CD1c-positive myeloid dendritic cell (primary cell): ENCODE measurements at regions not wholly inside any gene's neighbourhood (a gene's known extent, or its start where the extent isn't known, plus 50 kb on each side); places are given as distances from the start of the nearest gene placed in this dataset.
"Not testable (repeated sequence)": the region's sequence is repeated elsewhere in the genome, so short reads cannot be mapped to it uniquely, and the experiment has no call there.

Experiments used
- DNase-seq: peaks from one replicate; pipeline ENCODE4 v3.0.0-alpha.2; 2016; ENCODE audit errors: extremely low spot score

DNA sequence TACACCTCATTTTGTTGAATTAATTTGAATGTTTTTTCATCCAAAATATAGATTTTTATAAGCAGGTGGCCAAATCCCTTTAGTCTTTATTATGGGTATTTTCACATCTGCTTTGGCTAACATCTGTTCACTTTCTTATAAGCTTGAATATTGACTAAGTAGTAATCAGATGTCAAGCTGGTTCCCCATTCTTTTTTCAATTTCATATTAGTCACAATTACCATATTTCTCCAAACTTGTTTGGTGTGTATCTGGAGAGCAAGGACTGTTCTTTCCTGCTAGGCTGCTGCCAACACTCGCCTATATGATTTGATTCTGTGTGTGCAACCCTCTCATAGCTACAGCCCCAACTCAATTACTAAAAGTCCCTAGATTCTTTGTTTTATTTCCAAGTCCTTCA, 608.5 kb downstream of the PSAT1 start:
- no peak for DNase-seq

DNA sequence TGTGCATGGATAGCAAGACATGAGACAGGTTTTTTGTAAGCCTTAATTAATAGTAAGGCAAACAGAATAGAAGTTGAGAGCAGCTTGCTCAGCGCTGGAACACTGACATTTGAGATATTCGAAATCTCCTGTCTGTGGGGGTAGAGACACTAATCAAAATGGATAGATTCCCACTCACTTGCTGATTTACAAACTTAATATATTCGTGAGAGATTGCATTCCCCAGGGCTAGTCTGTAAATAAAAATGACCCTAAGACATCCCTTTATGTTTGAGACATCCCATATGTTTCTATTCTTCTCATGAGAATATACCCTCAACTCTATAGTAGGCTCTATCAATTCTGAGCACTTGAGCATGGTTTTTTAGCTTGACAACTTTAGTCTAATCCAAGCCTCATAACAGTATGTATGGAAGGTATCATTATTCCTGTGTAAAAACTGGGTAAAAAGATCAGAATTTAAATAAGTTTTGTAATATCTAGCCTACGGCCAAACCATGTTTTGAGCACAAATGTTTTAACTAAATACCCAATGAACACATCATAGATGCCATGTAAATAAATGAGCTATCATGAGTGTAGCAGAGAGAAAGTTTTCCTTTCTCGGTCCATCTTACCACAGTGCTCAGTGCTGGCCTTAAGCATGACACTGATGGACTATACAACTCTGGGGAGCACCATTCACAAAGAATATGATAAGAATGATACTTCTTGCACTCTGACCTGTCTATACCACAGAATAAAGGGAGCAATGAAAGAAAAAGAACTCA, 609.2 kb downstream of the PSAT1 start:
- DNase-seq: no peak

DNA sequence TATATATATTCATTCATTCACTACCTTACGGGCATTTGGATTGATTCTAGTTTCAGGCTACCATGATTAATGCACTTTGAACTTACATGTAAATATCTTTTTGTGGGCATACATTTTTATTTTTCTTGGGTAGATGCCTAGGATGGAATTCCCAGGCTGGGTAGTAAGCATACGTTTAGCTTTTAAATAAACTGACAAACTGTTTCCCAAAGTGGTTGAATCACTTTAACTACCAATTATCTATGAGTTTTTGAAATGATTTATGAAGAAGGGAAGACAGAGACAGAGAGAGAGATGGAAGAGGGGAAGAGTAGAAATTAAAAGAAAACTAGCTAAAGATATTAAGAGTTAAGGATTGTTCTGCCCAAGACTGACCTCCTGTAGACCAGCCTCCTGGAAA, 612.6 kb downstream of the PSAT1 start:
- no peak for DNase-seq

DNA sequence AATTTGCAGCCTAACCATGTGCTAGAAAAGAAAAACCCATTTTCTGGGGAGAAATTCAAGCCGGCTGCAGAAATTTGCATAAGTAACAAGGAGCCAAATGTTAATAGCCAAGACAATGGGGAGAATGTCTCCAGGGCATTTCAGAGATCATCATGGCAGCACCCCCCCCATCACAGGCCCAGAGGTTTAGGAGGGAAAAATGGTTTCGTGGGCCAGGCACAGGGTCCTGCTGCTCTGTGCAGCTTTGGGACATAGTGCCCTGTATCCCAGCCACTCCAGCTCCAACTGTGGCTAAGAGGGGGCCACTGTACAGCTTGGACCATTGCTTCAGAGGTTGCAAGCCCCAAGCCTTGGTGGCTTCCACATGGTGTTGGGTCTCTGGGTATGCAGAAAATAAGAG, 620.0 kb downstream of the PSAT1 start:
- not testable (repeated sequence) for DNase-seq

DNA sequence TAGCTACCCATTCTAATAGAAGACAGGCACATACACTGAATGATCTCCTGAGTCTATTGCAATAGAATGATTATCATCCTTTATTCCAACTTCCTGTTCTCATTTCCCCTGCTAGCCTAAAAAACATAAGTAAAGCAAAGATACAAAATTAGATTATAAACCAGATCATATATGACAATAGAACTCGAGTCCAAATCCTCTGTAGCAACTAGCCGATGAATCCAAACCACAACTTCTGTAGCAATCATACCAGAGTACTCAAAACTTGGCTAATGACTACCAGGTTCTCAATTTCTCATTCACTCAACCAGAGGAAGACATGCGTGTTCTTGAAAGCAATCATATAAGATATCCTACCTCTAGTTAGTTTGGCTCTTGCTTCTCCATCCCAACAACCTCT, 622.1 kb downstream of the PSAT1 start:
- DNase-seq: no peak

DNA sequence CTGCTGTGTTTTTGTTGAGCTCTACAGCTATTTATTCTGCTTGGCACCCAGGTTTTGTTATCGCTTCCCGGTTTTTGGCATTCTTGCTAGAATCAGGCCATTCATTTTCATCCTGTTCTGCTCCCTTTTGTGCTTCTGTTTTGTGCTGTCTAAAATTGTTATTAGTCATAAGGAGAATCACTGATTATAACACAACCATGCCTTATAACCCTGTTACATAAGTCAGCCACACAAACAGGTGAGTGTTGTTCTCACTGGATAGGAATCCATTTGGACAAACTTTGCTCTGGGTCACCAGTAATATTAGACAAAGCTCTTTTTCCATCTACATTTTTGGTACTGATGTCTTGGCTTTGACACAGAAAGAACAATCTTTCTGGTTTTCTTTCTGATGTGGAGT, 622.8 kb downstream of the PSAT1 start:
- no peak for DNase-seq

DNA sequence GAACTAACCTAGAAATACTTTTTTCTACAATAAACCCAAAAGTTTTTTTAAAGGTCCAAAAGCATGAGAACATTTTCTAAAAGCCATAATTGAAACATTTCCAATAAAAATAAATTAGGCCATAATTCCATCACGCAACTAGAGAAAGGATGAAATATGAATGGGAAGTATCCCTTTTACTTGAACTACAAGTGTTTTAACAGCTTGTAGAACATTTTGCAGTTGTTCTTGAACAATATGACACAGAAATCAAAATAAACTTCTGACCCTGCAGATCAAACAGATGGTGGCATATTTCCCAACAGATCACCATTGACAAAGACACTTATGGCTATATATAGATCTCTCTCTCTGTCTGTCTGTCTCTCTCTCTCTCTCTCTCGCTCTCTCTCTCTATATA, 624.4 kb downstream of the PSAT1 start:
- no peak for DNase-seq

DNA sequence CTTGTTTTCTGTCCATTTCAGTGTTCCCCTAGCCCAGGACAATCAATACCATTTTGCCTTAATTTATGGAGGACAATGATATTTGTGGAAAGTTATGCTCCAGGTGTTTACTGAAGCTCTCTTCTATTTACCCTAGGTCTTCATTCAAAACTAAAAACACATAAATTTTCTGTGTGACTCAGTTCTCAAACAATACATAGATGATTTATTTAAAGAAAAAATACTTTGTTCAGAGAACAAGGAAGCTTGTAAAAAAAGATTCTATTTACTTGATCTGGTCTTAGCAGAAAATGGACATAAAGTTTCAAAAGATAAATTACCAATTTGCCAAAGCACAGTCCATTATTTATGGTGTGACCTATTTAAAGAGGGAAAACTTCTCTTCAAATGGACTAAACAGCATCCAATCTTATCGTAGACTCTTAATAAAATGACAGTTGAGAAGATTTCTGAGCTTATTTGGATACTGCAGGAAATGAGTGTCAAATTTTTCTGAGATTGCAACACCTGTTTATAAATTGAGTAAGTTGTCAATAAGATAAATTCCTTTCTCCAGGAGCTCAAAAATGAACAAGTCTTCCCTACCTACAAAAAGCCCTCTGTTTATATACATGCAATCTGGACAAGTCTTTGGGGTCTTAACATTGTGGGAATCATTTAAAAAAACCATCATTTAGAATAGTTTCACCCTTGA, 627.2 kb downstream of the PSAT1 start:
- DNase-seq: no peak

DNA sequence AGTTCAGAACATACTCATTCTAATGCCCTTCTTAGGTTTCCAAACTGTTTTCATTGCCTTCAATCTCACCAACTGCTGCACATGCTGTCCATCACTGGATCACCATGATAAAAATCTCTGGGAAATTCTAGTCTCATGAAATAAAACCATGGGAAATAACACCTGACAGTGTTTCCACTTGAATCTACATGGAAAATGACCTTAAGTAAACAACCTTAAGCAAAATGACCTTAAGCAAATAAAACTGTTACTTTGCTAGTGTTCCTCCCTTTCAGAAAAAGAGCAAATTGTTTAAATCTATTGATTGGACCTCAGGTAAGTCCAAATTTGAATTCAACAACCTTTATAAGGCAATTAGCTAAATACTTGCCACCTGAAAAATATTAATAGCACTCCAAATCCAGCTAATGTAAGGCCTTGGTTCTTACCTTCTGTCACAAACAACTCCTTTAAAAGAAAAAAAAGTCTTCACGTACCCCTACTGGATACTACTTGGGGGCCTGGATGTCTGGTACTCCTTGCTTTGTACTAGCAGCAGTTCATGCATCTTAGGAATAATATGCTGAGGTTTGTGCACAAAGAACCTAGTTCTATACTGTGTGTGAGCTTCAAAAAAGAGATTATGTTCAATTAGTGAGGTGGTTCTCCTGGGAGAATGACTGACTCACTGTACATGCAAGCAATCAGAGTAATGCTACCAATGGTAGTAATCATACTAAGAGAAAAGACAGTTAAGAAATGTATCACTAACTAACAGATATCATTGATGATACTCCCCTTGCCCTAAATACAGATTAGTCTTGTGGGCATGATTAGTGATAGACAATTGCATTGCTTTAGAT, 630.4 kb downstream of the PSAT1 start:
- DNase-seq: no peak

DNA sequence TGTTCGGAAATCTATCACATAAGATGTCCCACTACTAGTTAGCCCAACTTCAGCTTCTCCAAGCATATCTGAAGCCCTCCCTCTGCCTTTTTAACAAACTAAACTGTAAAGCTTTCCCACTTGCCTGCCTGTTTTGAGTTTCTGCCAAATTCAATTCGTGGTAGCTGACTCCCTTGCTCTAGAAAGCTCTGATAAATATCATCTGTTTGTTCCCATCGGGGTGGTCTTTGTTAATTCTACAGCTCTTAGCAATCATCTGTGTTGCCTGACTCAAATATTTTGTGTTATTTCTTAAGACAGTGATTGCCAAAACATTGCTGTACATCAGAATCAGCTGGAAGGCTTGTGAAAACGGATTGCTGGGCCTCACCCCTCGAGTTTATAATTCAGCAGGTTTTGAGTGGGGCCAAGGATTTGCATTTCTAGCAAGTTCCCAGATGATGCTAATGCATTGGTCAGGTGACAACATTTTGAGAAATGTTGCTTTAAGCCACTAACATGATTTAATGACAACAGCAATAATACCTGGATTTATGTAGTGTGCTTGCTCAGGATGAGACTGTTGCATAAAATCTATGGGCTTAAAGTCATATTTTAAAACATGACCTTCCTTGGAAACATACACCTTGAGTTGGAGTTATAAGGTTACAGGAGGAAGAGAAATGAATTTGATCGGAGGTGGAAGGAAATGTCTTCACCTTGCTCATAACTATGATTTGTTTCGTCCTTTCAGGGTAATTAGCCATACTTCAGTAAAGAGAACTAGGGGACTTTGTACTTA, 631.9 kb downstream of the PSAT1 start:
- no peak for DNase-seq

DNA sequence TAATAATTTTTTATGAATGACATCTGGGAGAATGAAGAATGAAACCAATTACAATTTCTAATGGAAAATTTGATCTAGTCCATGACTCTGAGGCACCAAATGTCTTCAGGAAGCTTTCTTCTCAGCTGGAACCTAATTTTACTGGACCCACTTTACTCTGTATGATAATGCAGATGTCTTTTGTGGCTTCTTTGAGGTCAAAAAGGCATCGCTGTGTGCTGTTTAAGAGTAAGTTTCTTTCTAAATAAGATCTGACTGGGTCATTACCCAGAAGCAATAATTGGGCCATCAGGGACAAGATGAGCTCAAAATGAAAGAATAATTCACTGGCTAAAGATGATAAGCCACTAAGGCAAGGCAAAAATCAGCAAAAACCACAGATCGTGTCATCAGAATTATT, 633.4 kb downstream of the PSAT1 start:
- DNase-seq: no peak

DNA sequence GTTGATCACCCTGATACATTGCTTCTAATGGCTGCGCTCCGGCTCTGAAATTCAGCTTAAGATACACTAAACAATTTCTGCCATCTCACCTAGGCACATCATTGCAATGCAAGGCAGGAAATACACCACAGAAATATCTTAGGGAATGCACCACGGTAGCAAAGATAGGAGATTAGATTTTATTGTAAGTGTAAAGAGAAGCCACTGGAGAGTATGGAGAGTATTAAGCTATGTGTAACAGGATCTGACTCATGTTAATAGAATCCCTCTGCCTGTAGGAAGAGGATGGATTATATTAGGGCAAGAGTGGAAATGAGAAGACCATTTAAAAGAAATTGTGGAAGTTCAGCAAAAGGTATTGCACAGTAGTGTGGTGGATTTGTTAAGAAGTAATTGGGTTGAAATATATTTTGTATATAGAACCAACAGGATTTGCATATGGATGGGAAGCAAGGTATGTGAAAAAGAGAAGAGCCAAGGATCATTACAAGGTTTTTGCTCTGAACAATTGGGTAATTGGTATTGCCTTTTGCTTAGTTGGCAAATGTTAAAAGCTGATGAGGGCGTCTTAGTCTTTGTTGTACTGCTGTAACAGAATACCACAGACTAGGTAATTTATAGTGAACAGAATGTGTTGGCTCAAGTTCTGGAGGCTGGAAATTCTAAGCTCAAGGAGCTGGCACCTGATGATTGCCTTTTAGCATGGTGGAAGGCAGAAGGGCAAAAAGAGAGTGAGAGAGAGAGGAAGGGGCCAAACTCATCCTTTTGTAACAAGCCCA, 636.1 kb downstream of the PSAT1 start:
- DNase-seq: no peak

DNA sequence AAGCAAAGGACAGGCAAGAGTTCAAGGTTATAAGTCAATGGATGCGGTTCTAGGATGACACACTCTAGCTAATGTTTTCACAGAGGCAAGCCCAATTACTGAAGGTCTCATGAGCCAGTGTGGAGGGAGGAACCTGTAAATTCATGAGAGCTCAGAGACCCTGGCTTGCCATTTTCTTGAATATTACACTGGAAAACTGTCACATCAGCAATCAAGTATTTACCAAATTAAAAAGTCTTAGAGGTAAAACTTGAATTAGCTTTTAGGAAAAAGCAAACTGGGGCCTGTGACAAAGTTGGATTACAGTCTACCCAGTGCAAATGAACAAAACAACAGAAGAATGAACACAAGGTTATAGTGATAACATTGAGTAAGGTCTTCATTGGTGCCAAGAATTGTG, 636.9 kb upstream of the TLE4 start:
- DNase-seq: no peak

DNA sequence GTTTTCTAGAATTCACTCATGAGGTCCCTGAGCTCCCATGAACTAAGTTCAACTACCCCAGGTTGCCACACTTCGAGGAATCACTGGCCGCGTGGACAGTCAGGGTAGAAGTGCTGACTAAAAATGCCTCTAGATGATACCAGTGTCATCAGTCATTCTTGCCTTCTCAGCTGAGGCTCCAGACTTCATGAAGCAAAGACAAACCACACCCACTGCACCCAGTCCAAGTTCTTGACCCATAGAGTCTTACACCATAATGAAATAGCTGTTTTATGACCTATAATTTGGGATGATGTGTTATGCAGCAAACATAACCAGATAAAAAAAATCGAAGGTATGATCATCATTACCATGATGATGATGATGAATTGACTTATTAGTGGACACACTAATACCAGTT, 632.9 kb upstream of the TLE4 start:
- no peak for DNase-seq

DNA sequence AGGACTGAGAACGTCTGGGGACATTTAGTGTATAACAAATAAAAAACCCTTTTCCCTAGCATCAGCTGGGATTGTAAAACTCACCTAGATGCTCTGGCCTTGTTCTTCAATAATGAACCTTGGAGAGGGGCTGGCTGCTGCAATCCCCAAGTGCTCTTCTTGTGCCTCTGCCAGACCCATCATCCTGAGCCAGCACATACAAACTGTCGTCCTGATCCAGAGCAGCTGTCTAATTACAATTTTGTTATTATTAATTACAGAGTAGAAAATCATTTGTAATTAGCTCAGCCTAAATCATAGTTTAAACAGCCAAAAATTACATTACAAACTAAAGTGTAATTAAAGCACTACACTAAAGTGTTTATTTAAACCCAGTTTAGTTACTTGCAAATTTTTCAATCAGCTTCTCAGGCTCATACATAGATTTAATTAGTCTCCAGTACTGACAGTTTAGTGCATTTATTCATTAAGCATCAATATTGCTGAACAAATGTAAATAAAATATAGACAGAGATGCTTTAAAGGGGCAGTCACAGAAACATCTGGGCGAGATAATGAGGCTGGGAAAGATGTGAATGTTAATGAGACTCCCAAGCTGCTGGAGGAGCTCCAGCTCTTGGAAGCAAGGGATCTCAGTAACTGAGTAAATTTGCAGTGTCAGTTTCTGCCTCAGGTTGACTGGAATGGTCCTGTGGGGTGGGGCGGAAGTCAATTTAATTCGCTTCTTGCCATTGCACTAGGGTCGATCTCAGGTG, 632.3 kb upstream of the TLE4 start:
- no peak for DNase-seq

DNA sequence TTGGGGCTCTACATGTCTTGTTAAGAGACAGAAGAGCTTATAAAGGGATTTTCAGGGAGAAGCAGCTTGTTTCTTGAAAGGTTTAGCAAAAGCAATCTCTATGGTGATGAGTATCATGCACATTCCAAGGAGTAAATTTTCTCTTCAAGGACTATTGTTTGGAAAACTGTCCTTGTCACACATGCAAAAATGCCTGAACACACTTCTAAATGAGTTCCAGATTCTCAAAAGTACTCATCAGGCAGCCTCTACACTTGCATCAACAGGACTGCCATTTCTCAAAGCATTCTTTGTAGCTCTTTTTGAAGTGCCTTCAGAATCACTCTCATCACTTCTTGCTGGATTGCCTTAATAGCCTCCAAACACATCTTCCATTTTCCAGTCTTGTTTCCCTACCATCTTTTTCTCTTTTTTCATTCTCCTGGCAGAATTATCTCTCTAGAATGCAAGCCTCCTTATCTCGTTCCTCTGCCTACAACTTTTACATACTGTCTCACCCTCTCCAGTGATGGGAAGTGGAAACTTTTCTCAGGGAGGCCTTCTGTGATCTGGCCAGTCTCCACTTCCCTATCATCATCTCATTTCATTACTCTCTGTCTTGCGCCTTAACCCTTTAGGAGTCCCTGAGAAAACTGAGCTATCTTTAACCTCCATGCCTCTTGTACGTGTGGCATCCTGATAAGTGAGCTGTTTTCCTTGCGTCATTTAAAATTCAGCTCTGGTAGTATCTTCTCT, 631.5 kb upstream of the TLE4 start:
- DNase-seq: no peak

DNA sequence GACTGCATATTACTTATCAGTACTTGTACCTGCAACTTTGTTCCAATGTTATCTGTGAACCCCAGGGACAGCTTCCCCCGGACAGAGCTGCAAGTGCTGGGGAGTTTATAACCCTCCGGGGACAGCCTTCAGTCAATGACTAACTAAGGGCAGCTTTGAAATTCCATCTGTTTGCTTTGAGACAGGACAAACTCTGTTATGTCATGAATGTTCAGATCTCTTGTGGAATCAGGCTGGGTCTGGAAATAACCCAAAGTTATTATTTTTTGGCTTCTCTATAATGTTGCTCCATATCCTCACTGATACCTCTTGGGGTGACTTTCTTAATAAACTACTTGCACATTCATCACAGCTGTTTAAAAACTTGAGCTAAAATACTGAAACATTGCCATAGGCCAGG, 617.5 kb upstream of the TLE4 start:
- no peak for DNase-seq

DNA sequence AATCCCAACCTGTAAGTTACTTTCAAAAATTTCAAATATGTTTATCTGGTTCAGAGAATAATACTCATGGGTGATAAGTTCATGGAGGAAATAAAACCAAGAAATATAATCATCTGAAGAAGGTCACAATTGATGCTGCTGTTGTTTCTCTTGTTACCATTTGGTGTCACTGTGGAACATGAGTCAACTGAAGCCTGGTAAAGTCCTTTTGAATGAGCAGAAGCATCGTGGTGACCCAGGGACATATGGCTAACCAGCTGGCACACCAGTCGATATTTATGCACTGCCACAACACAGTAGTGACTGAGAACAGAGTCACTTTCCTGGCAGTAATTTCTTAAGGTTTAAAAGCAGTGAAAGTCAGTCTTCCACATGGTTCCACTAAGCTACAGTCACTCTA, 612.9 kb upstream of the TLE4 start:
- no peak for DNase-seq

DNA sequence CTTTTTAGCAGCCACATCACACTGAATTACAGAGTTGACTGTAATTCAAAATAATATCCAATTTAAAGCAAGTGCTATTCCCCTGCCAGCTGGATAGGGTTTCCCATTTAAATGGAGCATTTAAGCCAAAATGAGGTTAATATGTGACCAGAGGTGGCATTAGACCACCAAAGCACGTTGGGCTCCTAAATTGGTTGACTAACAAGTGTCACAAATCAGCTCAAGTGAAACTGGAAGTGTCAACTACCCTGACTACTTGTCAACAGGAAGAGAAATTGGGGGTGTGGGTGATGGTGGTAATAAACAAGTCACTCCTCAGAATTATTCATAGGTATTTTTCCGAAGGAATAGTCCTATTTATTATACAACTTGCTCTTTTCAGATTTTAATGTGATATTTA, 609.6 kb upstream of the TLE4 start:
- no peak for DNase-seq

DNA sequence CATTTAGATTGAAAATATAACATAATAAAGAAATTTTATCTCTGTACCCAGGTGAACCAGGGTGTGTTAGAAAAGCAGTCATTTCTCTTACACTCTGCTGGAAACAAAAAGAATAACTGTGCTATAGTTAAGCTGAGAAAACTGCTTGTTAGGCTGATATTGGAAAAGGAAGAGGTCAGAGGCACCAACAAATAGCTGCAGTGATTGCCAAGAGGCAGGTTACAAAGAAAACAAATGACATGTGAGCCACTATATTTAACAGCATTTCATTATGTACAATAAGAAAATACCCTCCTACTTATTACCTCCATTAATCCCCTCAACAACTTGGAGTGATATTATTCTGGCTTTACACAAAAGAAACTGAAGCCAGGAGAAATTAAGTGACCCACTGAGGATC, 607.9 kb upstream of the TLE4 start:
- DNase-seq: no peak
